ENCODE measurements at regions not wholly inside any gene's neighbourhood (a gene's known extent, or its start where the extent isn't known, plus 50 kb on each side); places are given as distances from the start of the nearest gene placed in this dataset.
A peak's percentile ranks its signal among the peaks of the same experiment; 100 is the strongest.

DNA sequence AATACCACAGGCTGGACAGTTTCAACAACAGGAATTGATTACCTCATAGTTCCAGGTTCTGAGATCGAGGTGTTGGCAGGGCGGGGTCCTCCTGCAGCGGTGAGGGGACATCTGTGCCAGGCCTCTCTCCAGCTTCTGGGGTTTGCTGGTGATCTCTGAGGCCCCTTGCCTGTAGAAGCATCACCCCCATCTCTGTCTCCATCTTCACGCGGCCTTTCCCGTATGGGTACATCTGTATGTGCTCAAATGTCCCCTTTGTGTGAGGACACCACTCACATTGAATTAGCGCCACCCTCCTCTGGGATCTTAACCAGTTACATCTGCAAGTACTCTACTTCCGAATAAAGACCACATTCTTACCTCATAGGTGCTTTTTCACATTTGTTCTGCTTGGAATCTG, 1029.9 kb downstream of the BRD1 start:
- intact Hi-C loops (cut with DNase I): no loop called here
- ATAC-seq: no peak

DNA sequence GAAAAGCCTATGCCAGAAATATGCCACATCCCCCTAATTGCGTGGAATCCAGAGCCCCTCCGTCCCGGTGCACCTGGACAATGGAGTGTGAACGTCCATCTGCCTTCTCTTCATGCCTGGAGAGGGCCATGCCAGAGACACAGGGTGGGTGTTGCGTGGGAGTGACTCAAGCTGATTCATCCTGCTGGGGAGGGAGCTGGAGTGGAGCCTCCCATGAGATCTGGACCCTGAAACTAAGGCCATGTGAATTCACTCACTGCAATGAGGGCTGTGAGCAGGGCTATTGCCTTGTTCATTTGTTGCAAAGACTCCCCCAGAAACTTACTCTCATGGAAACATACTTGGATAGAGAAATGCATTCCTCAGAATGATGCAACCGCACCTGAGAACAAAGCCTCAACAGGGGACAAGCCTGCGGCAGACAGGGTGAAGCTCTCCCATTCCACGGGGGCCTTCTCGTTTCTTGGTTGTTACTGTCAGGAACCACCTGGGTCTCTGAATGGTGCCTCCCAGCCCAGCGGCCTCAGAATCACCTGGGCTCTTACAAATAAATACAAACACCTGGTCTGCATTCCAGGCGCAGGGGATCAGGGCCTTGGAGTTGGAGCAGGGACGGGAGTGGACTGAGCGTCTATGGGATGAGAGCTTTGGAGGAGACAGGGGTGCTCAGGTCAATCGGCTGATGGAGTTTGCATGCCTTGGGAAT, 1031.2 kb downstream of the BRD1 start:
- Histone ChIP-seq H3K4me1 (no peaks in the 10 kb centered on the region), H3K36me3 (no peaks in the 10 kb centered on the region), H3K27ac (no peak overlapping the region), H3K9me3 (no peaks in the 10 kb centered on the region), H3K27me3 (no peaks in the 10 kb centered on the region), H3K4me3 (no peak overlapping the region)
- no peak for ATAC-seq
- intact Hi-C loops (cut with DNase I): no loop called here
- no peak for DNase-seq
- TF ChIP-seq, protein P1, sequence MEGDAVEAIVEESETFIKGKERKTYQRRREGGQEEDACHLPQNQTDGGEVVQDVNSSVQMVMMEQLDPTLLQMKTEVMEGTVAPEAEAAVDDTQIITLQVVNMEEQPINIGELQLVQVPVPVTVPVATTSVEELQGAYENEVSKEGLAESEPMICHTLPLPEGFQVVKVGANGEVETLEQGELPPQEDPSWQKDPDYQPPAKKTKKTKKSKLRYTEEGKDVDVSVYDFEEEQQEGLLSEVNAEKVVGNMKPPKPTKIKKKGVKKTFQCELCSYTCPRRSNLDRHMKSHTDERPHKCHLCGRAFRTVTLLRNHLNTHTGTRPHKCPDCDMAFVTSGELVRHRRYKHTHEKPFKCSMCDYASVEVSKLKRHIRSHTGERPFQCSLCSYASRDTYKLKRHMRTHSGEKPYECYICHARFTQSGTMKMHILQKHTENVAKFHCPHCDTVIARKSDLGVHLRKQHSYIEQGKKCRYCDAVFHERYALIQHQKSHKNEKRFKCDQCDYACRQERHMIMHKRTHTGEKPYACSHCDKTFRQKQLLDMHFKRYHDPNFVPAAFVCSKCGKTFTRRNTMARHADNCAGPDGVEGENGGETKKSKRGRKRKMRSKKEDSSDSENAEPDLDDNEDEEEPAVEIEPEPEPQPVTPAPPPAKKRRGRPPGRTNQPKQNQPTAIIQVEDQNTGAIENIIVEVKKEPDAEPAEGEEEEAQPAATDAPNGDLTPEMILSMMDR (IDR thresholded peaks at IDR 0.05): no peak

More for the DNA sequence above, 1029.9 kb downstream of the BRD1 start:
- TF ChIP-seq, protein P1 (IDR thresholded peaks at IDR 0.05): no peak
- H3K27me3 ChIP-seq: peaks cover 0 to 4% of the 10 kb centered on the region in 2 donors
- no peaks in the 10 kb centered on the region for H3K4me1 ChIP-seq
- H3K4me3 ChIP-seq: no peak overlapping the region
- no peaks in the 10 kb centered on the region for H3K36me3 ChIP-seq
- no peak for DNase-seq
- H3K9me3 ChIP-seq: no peaks in the 10 kb centered on the region
- H3K27ac ChIP-seq: no peak overlapping the region

DNA sequence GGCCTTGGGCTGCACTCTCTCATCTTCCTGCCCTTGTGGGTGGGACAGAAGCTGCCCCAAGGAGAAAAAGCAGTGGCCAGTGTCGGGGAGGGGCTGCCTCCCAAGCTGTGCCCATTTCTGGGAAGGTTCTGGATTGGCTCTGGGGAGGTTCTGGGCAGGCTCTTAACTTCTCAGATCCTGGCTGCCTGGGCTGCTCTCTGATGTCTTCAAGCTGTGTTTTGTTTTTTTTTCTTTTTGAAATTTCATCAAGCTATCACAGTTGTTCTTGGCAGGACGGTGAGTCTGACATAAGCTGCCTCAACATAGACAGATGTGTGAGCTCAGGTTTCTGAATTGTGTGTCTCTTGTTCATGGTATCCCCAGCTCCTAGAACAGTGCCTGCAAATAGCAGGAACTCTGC, 1032.0 kb downstream of the BRD1 start:
- Histone ChIP-seq H3K4me3 (no peak overlapping the region), H3K4me1 (no peaks in the 10 kb centered on the region), H3K27ac (no peak overlapping the region), H3K27me3 (no peaks in the 10 kb centered on the region), H3K36me3 (no peaks in the 10 kb centered on the region), H3K9me3 (no peaks in the 10 kb centered on the region)
- TF ChIP-seq, protein P1 (IDR thresholded peaks at IDR 0.05): no peak
- DNase-seq: peak in 2 of 4 donors; percentile 12 to 26
- intact Hi-C loops (cut with DNase I): no loop called here
- no peak for ATAC-seq

DNA sequence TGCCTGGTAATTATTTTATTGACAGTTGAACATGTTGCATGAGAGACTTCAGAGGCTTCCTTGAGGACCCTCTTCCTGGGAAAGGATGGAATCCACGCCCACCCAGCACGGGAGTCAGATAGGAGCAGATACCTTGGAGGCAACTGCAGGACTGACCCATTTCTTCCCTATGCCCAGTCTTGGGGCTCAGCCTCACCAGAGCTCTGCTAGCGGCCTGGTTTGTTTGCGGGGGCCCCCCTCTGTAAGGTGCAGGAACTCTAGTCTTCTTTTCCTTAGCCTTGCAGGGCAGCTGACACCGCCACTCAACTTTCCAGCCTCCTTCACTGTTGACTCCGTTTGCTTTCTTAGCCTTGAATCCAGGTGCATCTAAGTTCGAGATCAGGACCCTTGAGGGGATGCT, 1032.8 kb downstream of the BRD1 start:
- Histone ChIP-seq H3K9me3 (no peaks in the 10 kb centered on the region), H3K27me3 (no peaks in the 10 kb centered on the region), H3K4me3 (no peak overlapping the region), H3K27ac (no peak overlapping the region), H3K36me3 (no peaks in the 10 kb centered on the region), H3K4me1 (no peaks in the 10 kb centered on the region)
- TF ChIP-seq, protein P1 (IDR thresholded peaks at IDR 0.05): no peak
- intact Hi-C loops (cut with DNase I): no loop called here
- DNase-seq (no peak), ATAC-seq (no peak)

DNA sequence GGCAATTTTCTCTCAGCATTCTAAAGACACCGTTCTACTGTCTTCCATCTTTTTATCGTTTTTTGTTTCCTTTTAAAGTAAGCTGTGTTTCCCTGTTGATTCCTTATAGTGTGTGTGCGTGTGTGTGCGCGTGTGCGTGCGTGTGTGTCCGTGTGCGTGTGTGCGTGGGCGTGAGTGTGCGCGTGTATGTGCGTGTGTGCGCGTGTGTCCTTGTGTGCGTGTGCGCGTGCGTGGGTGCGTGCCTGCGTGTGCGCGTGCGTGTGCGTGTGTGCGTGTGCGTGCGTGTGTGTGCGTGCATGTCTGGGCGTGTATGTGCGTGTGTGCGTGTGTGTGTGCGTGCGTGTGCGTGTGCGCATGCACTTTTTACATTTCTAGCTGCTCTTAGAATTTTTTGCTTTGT, 1033.7 kb downstream of the BRD1 start:
- Histone ChIP-seq H3K4me1 (no peaks in the 10 kb centered on the region), H3K27me3 (no peaks in the 10 kb centered on the region), H3K4me3 (no peak overlapping the region), H3K9me3 (no peaks in the 10 kb centered on the region), H3K27ac (no peak overlapping the region), H3K36me3 (no peaks in the 10 kb centered on the region)
- no peak for ATAC-seq
- intact Hi-C loops (cut with DNase I): no loop called here
- DNase-seq: no peak
- TF ChIP-seq, protein P1 (IDR thresholded peaks at IDR 0.05): no peak

Measured in left lung (tissue), 4 donors.